Islet of Langerhans (tissue), 1 donor: ENCODE measurements at regions not wholly inside any gene's neighbourhood (a gene's known extent, or its start where the extent isn't known, plus 50 kb on each side); places are given as distances from the start of the nearest gene placed in this dataset.

Experiments used
- FAIRE-seq: peaks from one replicate; lab custom pipeline; 2011; peaks lifted over from hg19 to GRCh38; lab: Jason Lieb, UNC

GRCh38 chr18:38330573-38330972 lies 765.0 kb upstream of the CELF4 start:
- no peak for FAIRE-seq

GRCh38 chr18:38329145-38329544 lies 763.5 kb upstream of the CELF4 start:
- FAIRE-seq = no peak

DNA sequence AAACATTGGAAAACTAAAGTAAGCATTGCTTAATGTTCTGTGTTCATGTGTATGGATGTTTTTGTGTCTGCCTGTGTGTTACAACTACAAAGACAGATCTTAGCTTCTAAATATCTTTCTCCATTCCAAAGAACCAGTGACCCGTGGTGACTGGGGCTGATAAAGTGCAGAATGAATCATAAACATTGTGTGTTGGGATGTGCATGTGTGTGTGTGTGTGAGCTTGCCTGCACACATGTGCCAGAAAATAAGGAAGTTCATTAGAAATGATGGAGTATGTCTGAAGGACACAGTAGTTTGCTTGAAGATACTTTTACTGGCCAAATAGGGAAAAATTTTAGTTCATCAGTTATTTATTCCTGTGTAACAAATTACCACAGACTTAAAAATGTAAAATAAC lies 756.6 kb upstream of the CELF4 start:
- FAIRE-seq = no peak

GRCh38 chr18:38321262-38321661 lies 755.7 kb upstream of the CELF4 start:
- FAIRE-seq = no peak

DNA sequence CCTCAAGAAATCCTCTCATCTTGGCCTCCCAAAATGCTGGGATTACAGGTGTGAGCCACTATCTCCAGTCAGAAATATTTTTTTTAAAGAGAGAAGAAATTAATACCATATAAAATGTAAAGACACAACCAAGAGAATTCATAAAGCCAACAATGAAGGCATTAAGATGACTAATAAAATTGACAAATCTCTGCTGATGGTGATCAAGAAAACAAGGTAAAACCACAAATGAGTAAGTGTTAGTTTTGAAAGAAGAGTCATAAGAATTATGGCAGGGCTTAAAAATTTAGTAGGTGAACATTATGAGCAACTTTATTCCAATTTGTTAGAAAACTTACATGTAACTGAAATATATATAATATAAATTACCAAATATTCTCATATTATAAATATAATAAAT lies 752.8 kb upstream of the CELF4 start:
- no peak for FAIRE-seq

GRCh38 chr18:38313831-38314230 lies 748.2 kb upstream of the CELF4 start:
- FAIRE-seq = no peak

DNA sequence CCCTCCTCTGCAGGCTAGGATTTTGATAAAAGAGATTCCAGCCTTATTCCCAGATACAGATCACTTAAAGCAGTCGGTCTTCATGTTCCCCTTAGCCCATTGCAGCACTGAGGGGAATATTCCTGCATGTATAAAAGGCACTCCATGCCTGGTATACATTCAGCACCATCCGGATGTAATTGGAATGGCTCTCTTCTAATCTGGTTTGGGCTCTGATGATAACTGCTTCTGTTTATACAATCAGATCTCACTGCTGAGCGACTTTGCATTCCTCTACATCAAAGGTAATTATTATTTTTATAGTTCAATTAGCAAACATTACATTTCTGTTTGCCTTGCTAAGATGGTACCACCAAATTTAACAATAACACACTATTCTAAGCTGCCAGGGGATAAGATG lies 746.9 kb upstream of the CELF4 start:
- no peak for FAIRE-seq

- no peak for FAIRE-seq
Measured at GRCh38 chr18:38310936-38311335, 745.3 kb upstream of the CELF4 start.

DNA sequence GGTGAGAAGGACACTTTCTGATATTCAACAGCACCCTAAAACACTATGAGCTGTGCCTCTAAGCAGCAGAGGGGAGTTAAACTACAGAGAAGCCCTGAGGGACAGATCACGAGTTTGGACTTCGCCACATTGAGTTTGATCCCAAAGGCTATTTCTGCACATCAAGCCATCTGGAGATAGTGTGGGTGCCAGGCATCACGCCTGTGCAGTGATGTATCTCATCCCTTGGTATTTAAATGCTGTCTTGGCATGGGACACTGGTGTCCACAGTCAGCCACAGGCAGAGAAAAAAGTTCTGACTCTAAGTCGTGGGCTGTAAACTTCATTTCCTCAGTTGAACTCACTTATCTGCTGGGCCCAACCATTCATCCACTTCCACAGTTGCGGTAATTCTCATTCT lies 742.3 kb upstream of the CELF4 start:
- no peak for FAIRE-seq

DNA sequence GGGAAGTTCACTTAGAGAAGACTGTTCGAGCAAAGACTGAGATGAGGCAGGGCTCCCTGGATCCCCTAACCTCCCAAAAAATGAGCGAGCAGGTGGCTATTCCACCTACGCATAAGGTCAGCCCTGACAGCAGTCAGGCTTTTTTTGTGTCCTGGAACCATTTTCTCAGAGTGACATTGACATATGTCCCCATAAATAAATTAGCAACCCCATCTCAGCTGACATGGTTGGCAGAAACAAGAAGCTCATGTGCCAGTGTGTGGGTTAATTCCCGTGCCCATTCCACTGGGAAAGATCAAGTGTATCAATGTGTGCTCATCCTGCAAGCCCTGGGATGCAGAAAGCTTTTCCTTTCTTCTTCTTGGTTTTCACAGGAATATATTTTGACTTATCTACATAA lies 740.4 kb upstream of the CELF4 start:
- FAIRE-seq = no peak

DNA sequence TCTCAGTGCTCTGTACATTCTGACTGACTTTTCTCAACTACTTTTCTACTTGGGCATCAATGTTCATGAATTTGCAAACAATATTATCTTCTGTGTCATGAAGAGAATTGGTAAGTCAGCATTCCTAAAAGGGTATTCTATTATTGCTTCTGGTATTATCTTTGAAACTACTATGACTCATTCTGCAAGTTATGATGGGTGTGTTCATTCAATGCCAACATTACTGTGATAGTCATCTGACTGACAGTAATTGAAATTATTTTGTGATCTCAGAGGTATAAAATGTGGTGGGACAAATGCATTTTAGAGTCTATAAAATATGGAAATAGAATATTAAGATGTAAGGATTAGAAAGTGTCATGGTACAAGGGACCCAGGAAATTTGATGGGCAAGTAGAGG lies 736.0 kb upstream of the CELF4 start:
- no peak for FAIRE-seq

GRCh38 chr18:38297910-38298309 lies 732.3 kb upstream of the CELF4 start:
- FAIRE-seq = no peak

GRCh38 chr18:38290229-38290628 lies 724.6 kb upstream of the CELF4 start:
- no peak for FAIRE-seq

DNA sequence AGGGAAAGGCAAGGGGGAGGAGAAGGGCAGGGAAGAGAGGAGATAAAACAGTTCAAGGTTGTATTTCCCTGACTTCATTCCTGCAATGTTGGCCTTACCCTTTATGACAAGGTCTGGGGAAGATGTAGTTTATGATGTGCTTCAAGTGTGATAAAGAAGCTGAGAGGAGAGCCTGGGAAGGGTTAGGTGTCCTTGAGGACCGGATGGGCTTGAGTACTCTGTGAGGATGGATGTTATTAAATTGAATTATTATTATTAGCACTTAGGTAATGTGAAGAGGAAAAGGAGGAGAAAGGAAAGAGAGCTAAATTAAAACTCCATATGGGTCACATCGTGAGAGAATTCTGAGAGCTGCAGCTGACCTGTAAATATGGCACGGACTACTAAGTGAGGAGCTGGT lies 719.4 kb upstream of the CELF4 start:
- FAIRE-seq = no peak

DNA sequence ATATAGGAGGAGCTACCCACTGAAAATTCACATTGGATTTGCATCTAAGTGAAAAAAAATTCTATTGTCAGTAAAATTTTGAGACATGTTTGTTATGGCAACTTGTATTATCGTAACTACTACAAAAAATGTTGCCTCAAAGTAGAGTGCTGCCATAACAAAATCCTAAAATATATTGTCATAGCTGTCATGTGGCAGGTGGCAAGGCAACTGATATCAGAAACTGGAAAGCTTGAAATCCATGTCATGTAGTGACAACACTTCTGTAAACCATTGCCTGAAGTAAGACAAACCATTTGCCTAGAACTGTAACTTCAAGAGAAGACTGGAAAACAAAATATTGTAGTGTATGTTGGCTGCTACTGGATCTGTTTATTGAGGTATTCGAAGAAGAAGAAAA lies 697.5 kb upstream of the CELF4 start:
- FAIRE-seq = no peak

DNA sequence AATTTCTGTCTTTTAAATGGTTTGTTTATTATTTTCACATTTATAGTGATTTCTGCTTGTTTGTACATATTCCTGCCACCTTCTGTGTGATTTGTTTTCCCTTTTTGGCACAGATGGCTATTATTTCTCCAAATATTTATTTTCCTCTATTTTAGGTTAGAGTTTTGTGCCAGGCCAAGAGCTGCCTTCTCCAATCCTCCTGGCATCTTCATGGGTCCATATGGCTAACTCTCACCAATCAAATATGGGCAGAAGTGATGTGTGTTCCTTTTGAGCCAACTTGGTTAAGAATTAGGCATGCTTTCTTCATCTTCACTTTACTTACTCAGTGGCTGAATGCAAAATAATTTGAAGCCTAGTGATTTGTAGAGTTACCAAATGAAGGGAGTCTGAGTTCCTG lies 697.1 kb upstream of the CELF4 start:
- no peak for FAIRE-seq

DNA sequence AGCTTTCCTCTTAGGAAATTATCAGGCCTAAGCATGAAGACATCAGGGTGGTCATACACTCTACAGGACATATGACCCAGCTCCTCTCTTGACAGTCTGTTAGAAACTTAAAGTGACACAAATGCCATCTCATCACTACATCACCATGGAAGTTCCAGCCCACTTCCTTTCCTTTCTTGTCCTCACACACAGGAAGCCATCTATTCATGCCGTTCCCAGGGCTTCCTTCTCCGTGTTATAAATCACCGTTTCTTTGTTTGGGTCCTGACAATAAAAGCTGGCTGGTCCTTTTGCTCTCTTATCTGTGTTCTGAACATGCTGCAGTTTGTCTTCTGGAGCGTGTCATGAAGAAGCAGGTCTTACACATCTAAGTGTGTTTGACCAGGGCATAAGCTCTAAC lies 692.1 kb upstream of the CELF4 start:
- FAIRE-seq = no peak

- no peak for FAIRE-seq
Measured at GRCh38 chr18:38256366-38256765, 690.8 kb upstream of the CELF4 start.

DNA sequence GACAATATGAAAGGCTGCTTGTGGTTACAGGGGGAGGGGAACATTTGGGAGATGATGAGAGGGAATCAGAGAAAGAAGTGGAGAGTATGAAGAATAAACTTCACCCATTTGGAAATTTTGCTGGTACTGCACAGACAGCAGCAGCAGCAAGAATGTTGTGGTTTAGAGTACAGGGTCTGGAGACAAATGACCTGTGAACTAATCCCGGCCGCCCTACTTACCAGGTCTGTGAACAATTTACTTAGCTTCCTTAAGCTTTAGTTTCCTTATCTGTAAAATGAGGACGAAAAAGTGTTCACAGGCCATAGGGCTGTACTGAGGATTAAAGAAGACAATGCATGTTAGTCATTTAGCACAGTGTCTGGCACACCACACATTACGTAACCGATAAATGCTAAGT lies 685.4 kb upstream of the CELF4 start:
- FAIRE-seq = no peak

- FAIRE-seq = no peak
Measured at GRCh38 chr18:38244480-38244879, 678.9 kb upstream of the CELF4 start.

- no peak for FAIRE-seq
Measured at GRCh38 chr18:38243291-38243690, 677.7 kb upstream of the CELF4 start.

- no peak for FAIRE-seq
Measured at GRCh38 chr18:38241736-38242135, 676.1 kb upstream of the CELF4 start.

DNA sequence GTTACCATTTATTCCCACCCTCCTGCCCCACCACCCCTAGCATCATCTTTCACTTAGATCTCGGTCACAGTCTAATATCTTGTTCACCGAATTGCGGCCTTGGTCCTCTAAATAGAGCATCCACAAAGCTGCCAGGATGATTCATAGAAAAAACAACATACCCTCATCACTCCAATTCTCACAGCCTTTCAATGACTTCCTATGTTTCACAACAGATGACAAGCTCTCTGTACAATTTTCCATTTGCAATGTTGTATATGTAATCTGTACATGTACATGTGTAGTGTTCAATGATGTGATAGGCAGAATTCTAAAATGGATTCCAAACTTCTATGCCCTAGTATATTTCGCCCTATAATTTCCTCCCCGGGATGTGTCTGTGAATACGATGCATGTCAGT lies 675.6 kb upstream of the CELF4 start:
- no peak for FAIRE-seq

DNA sequence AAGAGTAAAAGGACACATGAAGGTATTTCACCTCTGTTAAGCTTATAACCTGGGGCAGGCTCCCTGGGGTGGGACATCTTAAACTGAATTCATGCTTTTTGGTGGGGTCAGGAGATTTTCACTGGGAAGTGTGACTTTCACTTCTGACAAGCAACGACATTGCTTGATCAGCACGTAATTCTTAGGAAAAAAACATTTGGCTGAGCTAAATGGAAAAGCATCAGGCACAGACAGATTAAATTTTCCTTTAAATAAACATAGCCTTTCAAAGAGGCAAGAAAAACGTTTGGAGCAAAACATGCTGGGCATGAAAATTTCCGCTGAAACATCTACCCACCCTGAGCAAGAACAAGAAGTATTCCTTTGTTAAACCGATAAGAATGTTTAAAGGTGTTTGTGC lies 674.0 kb upstream of the CELF4 start:
- FAIRE-seq = no peak

GRCh38 chr18:38237796-38238195 lies 672.2 kb upstream of the CELF4 start:
- FAIRE-seq = no peak
